ENCODE measurements at regions not wholly inside any gene's neighbourhood (a gene's known extent, or its start where the extent isn't known, plus 50 kb on each side); places are given as distances from the start of the nearest gene placed in this dataset.

DNA sequence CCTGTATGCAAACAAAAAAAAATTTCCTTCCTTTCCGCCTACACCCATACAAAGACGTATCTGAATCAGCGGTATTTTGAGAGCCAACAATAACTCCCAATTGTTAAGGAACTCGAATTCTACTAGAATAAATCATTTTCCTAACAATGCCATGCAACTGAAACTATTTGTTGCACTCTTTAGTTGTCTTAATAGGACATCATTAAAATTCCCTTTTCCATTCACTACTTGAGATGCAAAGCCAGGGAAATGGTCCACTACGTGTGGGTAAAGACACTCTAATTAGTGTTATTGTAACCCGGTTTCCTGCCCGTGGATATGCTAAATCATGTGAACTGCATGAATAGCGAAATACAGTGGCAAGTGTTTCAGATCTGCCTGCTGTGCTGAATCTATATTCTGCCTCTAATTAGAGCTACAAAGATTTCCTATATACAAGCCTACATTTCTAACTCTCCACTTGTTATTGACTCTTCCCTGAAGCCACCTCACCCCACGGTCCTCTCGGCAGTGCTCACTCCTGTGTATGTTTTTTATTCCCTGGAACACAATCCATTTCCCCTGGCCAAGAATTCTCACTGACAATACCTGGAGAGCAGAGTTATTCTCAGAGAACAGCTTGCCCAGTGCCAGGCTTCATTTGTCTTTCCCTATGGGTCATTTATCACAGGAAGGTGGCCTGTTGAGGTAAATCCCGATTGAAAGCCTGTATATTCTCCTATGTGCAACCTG, 168.3 kb downstream of the PAWR start:
- ATAC-seq (ENCODE audit: insufficient read depth, low FRiP score), result no peak
- TF ChIP-seq, protein P1, sequence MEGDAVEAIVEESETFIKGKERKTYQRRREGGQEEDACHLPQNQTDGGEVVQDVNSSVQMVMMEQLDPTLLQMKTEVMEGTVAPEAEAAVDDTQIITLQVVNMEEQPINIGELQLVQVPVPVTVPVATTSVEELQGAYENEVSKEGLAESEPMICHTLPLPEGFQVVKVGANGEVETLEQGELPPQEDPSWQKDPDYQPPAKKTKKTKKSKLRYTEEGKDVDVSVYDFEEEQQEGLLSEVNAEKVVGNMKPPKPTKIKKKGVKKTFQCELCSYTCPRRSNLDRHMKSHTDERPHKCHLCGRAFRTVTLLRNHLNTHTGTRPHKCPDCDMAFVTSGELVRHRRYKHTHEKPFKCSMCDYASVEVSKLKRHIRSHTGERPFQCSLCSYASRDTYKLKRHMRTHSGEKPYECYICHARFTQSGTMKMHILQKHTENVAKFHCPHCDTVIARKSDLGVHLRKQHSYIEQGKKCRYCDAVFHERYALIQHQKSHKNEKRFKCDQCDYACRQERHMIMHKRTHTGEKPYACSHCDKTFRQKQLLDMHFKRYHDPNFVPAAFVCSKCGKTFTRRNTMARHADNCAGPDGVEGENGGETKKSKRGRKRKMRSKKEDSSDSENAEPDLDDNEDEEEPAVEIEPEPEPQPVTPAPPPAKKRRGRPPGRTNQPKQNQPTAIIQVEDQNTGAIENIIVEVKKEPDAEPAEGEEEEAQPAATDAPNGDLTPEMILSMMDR (IDR thresholded peaks at IDR 0.05; ENCODE audit: control extremely low read depth, extremely low read depth), result no peak

DNA sequence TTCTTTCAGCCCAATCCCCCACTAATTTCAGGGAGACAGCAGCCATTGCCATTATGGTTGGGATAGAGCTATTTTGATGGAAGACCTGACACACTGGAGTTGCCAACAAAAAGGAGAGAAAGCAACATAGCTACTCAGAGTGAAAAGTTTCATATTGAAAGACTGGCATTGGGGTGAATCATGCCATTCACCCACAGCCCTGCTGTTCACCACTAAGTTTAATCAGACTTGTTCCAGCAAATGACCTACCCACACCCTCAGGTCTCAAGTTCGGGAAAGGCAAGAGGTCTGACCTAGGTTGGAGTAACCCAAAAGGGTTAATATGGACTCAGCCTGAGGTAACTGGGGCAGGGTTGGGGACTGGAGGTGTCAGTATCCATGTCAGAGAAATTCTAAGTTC, 169.2 kb downstream of the PAWR start:
- WGBS, 2 donors, result 93 to 96% methylated on average over 1 of the region's 1 CpG
- TF ChIP-seq, protein P1 (IDR thresholded peaks at IDR 0.05; ENCODE audit: control extremely low read depth, extremely low read depth), result no peak
- Histone ChIP-seq H3K27me3 (ENCODE audit: control insufficient read depth in 3 of 3, insufficient read depth in 3 of 3, low read length in 2 of 3) (no peaks in the 10 kb centered on the region), H3K4me1 (ENCODE audit: control insufficient read depth in 5 of 5, insufficient read depth in 5 of 5, low read length in 5 of 5) (no peaks in the 10 kb centered on the region), H3K36me3 (ENCODE audit: control insufficient read depth in 4 of 4, insufficient read depth in 4 of 4, low read length in 4 of 4) (no peaks in the 10 kb centered on the region), H3K27ac (ENCODE audit: low read depth in 1 of 2, low read length in 1 of 2) (no peak overlapping the region), H3K9ac (ENCODE audit: insufficient read depth in 1 of 2, low read length in 2 of 2) (no peak overlapping the region), H3K9me3 (ENCODE audit: control insufficient read depth in 4 of 4, insufficient read depth in 3 of 4, low read length in 3 of 4) (no peaks in the 10 kb centered on the region), H3K4me3 (no peak overlapping the region)
- no peak for DNase-seq
- no peak for ATAC-seq (ENCODE audit: insufficient read depth, low FRiP score)

More for the DNA sequence above, 168.3 kb downstream of the PAWR start:
- Histone ChIP-seq H3K9me3 (ENCODE audit: control insufficient read depth in 4 of 4, insufficient read depth in 3 of 4, low read length in 3 of 4) (no peaks in the 10 kb centered on the region), H3K27ac (ENCODE audit: low read depth in 1 of 2, low read length in 1 of 2) (no peak overlapping the region), H3K36me3 (ENCODE audit: control insufficient read depth in 4 of 4, insufficient read depth in 4 of 4, low read length in 4 of 4) (no peaks in the 10 kb centered on the region), H3K4me1 (ENCODE audit: control insufficient read depth in 5 of 5, insufficient read depth in 5 of 5, low read length in 5 of 5) (no peaks in the 10 kb centered on the region), H3K4me3 (no peak overlapping the region), H3K9ac (ENCODE audit: insufficient read depth in 1 of 2, low read length in 2 of 2) (no peak overlapping the region), H3K27me3 (ENCODE audit: control insufficient read depth in 3 of 3, insufficient read depth in 3 of 3, low read length in 2 of 3) (no peaks in the 10 kb centered on the region)
- WGBS, 2 donors, result 66 to 79% methylated on average over 11 of the region's 11 CpGs
- no peak for DNase-seq

DNA sequence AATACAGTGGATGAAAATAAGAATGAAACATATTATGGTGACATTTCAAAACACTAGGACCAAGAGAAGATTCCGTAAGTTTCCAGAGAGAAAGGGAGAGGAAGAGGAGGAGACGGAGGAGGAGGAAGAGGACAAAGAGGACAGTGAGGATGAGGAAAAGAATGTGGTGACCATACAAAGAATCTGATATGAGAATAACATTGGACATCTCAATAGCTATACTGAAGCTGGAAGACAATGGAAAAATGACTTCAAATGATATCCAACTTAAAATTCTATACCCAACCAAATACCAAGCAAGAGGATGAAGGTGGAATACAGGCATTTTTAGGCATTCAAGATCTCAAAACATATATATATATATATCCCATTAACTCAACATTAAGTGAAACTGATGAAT, 173.4 kb downstream of the PAWR start:
- H3K9ac ChIP-seq (ENCODE audit: insufficient read depth in 1 of 2, low read length in 2 of 2), result no peak overlapping the region
- DNase-seq (no peak), ATAC-seq (ENCODE audit: insufficient read depth, low FRiP score) (no peak)
- no peaks in the 10 kb centered on the region for H3K4me1 ChIP-seq (ENCODE audit: control insufficient read depth in 5 of 5, insufficient read depth in 5 of 5, low read length in 5 of 5)
- no peak overlapping the region for H3K4me3 ChIP-seq
- peaks cover 0 to 6% (median 0%) of the 10 kb centered on the region in 4 donors for H3K9me3 ChIP-seq (ENCODE audit: control insufficient read depth in 4 of 4, insufficient read depth in 3 of 4, low read length in 3 of 4)
- H3K27ac ChIP-seq (ENCODE audit: low read depth in 1 of 2, low read length in 1 of 2), result no peak overlapping the region
- TF ChIP-seq, protein P1 (IDR thresholded peaks at IDR 0.05; ENCODE audit: control extremely low read depth, extremely low read depth), result no peak
- no peaks in the 10 kb centered on the region for H3K36me3 ChIP-seq (ENCODE audit: control insufficient read depth in 4 of 4, insufficient read depth in 4 of 4, low read length in 4 of 4)
- WGBS, 2 donors, result 96% methylated on average over 2 of the region's 2 CpGs
- H3K27me3 ChIP-seq (ENCODE audit: control insufficient read depth in 3 of 3, insufficient read depth in 3 of 3, low read length in 2 of 3), result no peaks in the 10 kb centered on the region

DNA sequence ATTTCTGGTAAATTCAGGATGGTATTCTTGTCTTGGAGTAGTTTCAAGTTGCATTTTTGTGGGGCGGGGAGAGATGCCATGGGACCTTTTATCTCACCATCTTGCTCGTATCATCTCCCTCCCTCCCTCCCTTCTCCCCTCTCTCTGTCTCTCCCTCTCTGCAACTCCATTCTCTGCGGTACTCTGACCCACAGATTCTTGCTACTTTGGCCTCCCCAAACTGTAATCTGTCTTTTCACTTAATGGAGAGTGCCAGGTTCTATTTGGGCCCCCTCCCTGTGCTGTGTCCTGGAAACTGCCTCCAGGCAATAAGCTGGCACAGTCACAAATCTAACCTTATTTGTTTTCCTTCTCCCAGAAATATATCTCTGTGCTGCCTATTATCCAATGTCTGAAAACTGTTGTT, 175.2 kb downstream of the PAWR start:
- Histone ChIP-seq H3K36me3 (ENCODE audit: control insufficient read depth in 4 of 4, insufficient read depth in 4 of 4, low read length in 4 of 4) (no peaks in the 10 kb centered on the region), H3K27me3 (ENCODE audit: control insufficient read depth in 3 of 3, insufficient read depth in 3 of 3, low read length in 2 of 3) (no peaks in the 10 kb centered on the region), H3K4me3 (no peak overlapping the region), H3K9ac (ENCODE audit: insufficient read depth in 1 of 2, low read length in 2 of 2) (no peak overlapping the region), H3K4me1 (ENCODE audit: control insufficient read depth in 5 of 5, insufficient read depth in 5 of 5, low read length in 5 of 5) (no peaks in the 10 kb centered on the region), H3K27ac (ENCODE audit: low read depth in 1 of 2, low read length in 1 of 2) (no peak overlapping the region), H3K9me3 (ENCODE audit: control insufficient read depth in 4 of 4, insufficient read depth in 3 of 4, low read length in 3 of 4) (peaks cover 0 to 6% (median 0%) of the 10 kb centered on the region in 4 donors)
- TF ChIP-seq, protein P1 (IDR thresholded peaks at IDR 0.05; ENCODE audit: control extremely low read depth, extremely low read depth), result no peak
- ATAC-seq (ENCODE audit: insufficient read depth, low FRiP score) (no peak), DNase-seq (no peak)
- 83 to 84% methylated on average over 3 of the region's 3 CpGs for WGBS, 2 donors
